Endodermal cell (in vitro differentiated cells): ENCODE measurements at regions not wholly inside any gene's neighbourhood (a gene's known extent, or its start where the extent isn't known, plus 50 kb on each side); places are given as distances from the start of the nearest gene placed in this dataset.

ENCODE experiments used
- DNase-seq: peaks from one replicate; pipeline ENCODE4 v3.0.0-alpha.2; 2017
- H3K27ac ChIP-seq: 2 replicates; pipeline ENCODE4 v1.5.1; 2013; ENCODE audit warnings: mild to moderate bottlenecking, low read depth, low read length, moderate library complexity
- H3K27me3 ChIP-seq: 2 replicates; pipeline ENCODE4 v1.6.1; 2013; ENCODE audit warnings: mild to moderate bottlenecking, low read length, moderate library complexity; ENCODE audit not compliant: insufficient read depth, control insufficient read depth, poor library complexity, severe bottlenecking
- H3K36me3 ChIP-seq: 2 replicates; pipeline ENCODE4 v1.7.0; 2013; ENCODE audit warnings: mild to moderate bottlenecking, low read length, moderate library complexity; ENCODE audit not compliant: control insufficient read depth, insufficient read depth
- H3K4me1 ChIP-seq: one replicate; pipeline ENCODE4 v1.7.0; 2013; ENCODE audit warnings: low read length; ENCODE audit not compliant: control insufficient read depth, insufficient read depth
- H3K4me3 ChIP-seq: 2 replicates; pipeline ENCODE4 v1.5.1; 2013; ENCODE audit warnings: mild to moderate bottlenecking, low read length, moderate library complexity
- H3K9ac ChIP-seq: 2 replicates; pipeline ENCODE4 v1.6.1; 2013; ENCODE audit warnings: mild to moderate bottlenecking, low read length, moderate library complexity; ENCODE audit not compliant: poor library complexity, severe bottlenecking; ENCODE audit errors: extremely low read depth
- H3K9me3 ChIP-seq: 2 replicates; pipeline ENCODE4 v1.6.1; 2013; ENCODE audit warnings: mild to moderate bottlenecking, low read length, moderate library complexity; ENCODE audit not compliant: control insufficient read depth
- H3K27ac Mint-ChIP-seq: 2 replicates; pipeline ENCODE4 v1.8.0; 2020; ENCODE audit warnings: mixed read lengths
- H3K27me3 Mint-ChIP-seq: 2 replicates; pipeline ENCODE4 v1.8.0; 2021; ENCODE audit warnings: mild to moderate bottlenecking, mixed read lengths; ENCODE audit not compliant: insufficient read depth
- H3K36me3 Mint-ChIP-seq: 2 replicates; pipeline ENCODE4 v1.8.0; 2020; ENCODE audit warnings: low read depth, mixed read lengths
- H3K4me1 Mint-ChIP-seq: 2 replicates; pipeline ENCODE4 v1.8.0; 2020; ENCODE audit warnings: mixed read lengths
- H3K4me3 Mint-ChIP-seq: 2 replicates; pipeline ENCODE4 v1.8.0; 2020; ENCODE audit warnings: mild to moderate bottlenecking, moderate library complexity, mixed read lengths
- H3K9me3 Mint-ChIP-seq: 2 replicates; pipeline ENCODE4 v1.8.0; 2020; ENCODE audit warnings: mild to moderate bottlenecking, mixed read lengths
- WGBS, 2 experiments: methylation state at CpG; one replicate each; pipeline versions ENCODE4 v1.1.5 to v1.1.7; 2013; ENCODE audit warnings: missing lambda C conversion rate in 2 of 2, mixed read lengths in 1 of 2; ENCODE audit not compliant: insufficient coverage in 1 of 2, insufficient read length in 1 of 2; 5-methylcytosine and 5-hydroxymethylcytosine counted together
- TF ChIP-seq, protein P1 (sequence below): fragments of 200-600 bp; sonication (generic); conservative IDR thresholded peaks from 2 replicates; pipeline ENCODE4 v1.5.0; 2021; ENCODE audit warnings: antibody characterized with exemption, mild to moderate bottlenecking

DNA sequence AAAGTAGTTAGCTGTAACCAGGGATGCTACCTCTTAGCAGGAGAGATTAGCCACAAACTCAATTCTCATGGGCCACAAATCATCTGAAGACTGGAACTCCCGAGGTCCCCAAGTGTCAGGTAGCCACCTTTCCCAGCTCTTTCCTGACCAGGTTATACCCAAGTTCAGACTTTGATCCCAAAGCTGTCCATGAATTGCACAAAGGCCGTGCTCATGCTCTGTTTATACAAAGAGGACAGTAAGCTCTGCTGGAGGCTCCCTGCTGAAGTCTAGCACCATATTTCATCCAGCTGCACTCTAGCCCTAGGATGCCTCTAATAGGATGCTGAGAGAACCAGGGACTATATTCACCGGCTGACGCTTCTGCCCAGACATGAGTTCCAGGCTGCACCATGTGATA lies 271.0 kb upstream of the ADAMTSL1 start:
- H3K36me3 Mint-ChIP-seq = no peaks in the 10 kb centered on the region
- WGBS, 2 experiments = 85 to 93% methylated on average over 1 to 4 of the region's 4 CpGs
- TF ChIP-seq, protein P1, sequence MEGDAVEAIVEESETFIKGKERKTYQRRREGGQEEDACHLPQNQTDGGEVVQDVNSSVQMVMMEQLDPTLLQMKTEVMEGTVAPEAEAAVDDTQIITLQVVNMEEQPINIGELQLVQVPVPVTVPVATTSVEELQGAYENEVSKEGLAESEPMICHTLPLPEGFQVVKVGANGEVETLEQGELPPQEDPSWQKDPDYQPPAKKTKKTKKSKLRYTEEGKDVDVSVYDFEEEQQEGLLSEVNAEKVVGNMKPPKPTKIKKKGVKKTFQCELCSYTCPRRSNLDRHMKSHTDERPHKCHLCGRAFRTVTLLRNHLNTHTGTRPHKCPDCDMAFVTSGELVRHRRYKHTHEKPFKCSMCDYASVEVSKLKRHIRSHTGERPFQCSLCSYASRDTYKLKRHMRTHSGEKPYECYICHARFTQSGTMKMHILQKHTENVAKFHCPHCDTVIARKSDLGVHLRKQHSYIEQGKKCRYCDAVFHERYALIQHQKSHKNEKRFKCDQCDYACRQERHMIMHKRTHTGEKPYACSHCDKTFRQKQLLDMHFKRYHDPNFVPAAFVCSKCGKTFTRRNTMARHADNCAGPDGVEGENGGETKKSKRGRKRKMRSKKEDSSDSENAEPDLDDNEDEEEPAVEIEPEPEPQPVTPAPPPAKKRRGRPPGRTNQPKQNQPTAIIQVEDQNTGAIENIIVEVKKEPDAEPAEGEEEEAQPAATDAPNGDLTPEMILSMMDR = no peak

DNA sequence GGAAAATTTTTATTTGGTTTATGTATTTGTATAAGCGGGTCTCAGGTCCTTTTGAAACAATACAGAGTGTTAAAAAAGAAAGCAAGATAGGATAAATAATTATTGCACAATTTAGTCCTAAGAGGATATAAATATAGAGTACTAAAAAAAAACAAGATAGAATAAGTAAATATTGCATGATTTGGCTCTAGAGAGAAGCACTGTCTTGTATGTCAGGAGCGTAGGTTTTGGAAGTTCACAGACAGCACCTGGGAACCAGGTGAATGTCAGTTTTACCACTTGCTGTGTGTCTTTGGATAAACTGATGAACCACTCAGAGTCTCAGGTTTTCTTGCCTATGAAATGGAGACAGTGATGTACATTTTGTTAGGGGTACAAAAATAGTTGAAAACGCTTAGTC lies 266.2 kb upstream of the ADAMTSL1 start:
- no peak overlapping the region for H3K27ac ChIP-seq
- H3K4me3 ChIP-seq = no peak overlapping the region
- no peak for DNase-seq
- Mint-ChIP-seq H3K27me3 (no peaks in the 10 kb centered on the region), H3K4me1 (no peaks in the 10 kb centered on the region), H3K4me3 (no peak overlapping the region), H3K36me3 (no peaks in the 10 kb centered on the region), H3K9me3 (no peaks in the 10 kb centered on the region), H3K27ac (no peak overlapping the region)
- 97 to 100% methylated on average over 1 to 3 of the region's 3 CpGs for WGBS, 2 experiments
- H3K4me1 ChIP-seq = no peaks in the 10 kb centered on the region
- H3K9me3 ChIP-seq = no peaks in the 10 kb centered on the region
- TF ChIP-seq, protein P1 = no peak
- H3K36me3 ChIP-seq = no peaks in the 10 kb centered on the region
- no peak overlapping the region for H3K9ac ChIP-seq
- no peaks in the 10 kb centered on the region for H3K27me3 ChIP-seq

More for the DNA sequence above, 271.0 kb upstream of the ADAMTSL1 start:
- Mint-ChIP-seq H3K9me3 (no peaks in the 10 kb centered on the region), H3K4me3 (no peak overlapping the region), H3K27me3 (no peaks in the 10 kb centered on the region), H3K27ac (no peak overlapping the region), H3K4me1 (no peaks in the 10 kb centered on the region)
- no peak overlapping the region for H3K27ac ChIP-seq
- no peak overlapping the region for H3K4me3 ChIP-seq
- H3K4me1 ChIP-seq = no peaks in the 10 kb centered on the region
- no peaks in the 10 kb centered on the region for H3K9me3 ChIP-seq
- no peaks in the 10 kb centered on the region for H3K36me3 ChIP-seq
- H3K27me3 ChIP-seq = no peaks in the 10 kb centered on the region
- no peak overlapping the region for H3K9ac ChIP-seq
- DNase-seq = no peak

DNA sequence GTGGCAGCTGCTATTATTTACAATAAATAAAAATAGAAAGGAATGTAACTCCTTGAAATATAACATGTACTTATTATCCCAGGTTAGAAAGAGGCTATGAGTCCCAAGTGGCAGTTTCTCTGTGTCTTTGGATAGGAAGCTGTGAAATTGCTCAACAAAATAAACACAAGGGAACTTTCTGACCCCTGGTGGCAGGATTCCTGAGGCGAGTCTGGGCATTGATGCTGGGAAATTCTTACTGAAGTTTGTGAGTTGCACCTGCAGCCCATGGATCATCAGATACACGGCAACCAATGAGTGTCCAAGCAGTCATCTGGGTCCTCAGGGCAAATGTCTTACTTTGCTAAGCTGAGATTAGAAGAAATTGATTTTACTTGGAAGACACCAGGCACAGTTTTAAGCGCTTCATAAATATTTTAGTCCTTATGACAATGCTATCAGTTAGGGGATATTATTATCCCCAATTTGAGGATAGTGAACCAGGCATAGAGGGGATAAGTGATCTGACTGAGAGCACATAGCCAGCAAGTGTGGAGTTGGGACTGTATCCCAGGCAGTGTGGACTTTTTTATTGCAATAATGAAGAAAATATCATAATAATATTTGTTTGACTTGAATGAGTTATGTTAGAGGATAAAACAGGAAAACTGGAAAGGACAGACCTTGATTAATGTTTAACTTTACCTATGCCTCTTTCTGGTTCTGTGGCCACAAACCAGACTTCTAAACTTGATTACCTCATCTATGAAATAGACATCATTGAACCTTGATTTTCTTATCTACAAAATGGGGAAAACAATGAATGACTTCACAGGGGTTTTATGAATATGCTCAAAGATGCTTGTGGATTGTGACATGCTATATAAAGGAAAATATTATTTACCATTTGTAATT lies 265.5 kb upstream of the ADAMTSL1 start:
- H3K9me3 Mint-ChIP-seq = no peaks in the 10 kb centered on the region
- no peaks in the 10 kb centered on the region for H3K36me3 Mint-ChIP-seq
- no peak overlapping the region for H3K4me3 Mint-ChIP-seq
- no peaks in the 10 kb centered on the region for H3K36me3 ChIP-seq
- H3K27ac Mint-ChIP-seq = no peak overlapping the region
- WGBS, 2 experiments = 55 to 60% methylated on average over 3 of the region's 3 CpGs
- no peaks in the 10 kb centered on the region for H3K27me3 Mint-ChIP-seq
- no peaks in the 10 kb centered on the region for H3K4me1 ChIP-seq
- no peaks in the 10 kb centered on the region for H3K4me1 Mint-ChIP-seq
- H3K4me3 ChIP-seq = no peak overlapping the region
- no peak overlapping the region for H3K9ac ChIP-seq
- no peaks in the 10 kb centered on the region for H3K27me3 ChIP-seq
- TF ChIP-seq, protein P1 = peak; percentile 87
- DNase-seq = peak; percentile 90
- no peak overlapping the region for H3K27ac ChIP-seq
- no peaks in the 10 kb centered on the region for H3K9me3 ChIP-seq
